ENCODE measurements at regions not wholly inside any gene's neighbourhood (a gene's known extent, or its start where the extent isn't known, plus 50 kb on each side); places are given as distances from the start of the nearest gene placed in this dataset.

DNA sequence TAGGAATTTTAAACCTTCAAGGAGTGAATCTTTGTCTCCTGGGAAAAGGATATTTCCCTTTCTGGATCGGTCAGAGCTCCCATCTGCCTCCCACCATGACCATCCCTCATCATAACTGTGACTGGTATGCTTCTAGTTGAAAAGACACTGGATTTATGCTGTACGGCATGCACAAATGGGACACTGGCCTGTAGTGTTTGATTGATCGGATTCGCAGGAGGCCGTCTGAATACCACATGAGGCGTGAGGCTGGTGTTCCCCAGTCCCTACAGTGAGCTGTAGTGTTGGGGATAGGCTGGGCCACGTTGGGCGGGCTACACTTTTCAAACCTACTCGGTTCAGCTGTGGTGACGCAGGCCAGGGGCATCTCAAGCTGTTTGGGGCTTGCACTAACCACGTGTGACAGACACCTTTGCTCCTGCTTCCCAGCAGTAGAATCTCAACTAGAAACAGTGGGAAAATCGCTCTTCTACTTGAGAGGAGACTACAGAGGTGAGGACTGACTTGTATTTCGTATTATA is 101.8 kb downstream of the MID1IP1 start:
- Histone ChIP-seq H3K79me2 (ENCODE audit: insufficient read depth, low read length) (no peaks in the 10 kb centered on the region), H3K9me3 (ENCODE audit: insufficient read depth, low read length) (no peaks in the 10 kb centered on the region), H3K27me3 (ENCODE audit: low read length) (no peaks in the 10 kb centered on the region), H3F3A (ENCODE audit: insufficient read depth) (no peaks in the 10 kb centered on the region), H4K20me1 (ENCODE audit: low read depth, low read length) (no peaks in the 10 kb centered on the region), H3K9me2 (replicated peaks; ENCODE audit: insufficient read depth, low read length) (no peaks in the 10 kb centered on the region), H3K9ac (ENCODE audit: low read length) (no peak overlapping the region), H2AFZ (ENCODE audit: low read depth, low read length, severe bottlenecking) (no peak overlapping the region), H3K36me3 (ENCODE audit: low read length) (no peaks in the 10 kb centered on the region), H3K4me2 (ENCODE audit: low read depth, low read length, poor library complexity, severe bottlenecking) (no peak overlapping the region), H3K4me3 (ENCODE audit: insufficient read depth, low read length, poor library complexity, severe bottlenecking) (no peak overlapping the region), H3K27ac (ENCODE audit: low read depth, low read length) (no peak overlapping the region)
- TF ChIP-seq, protein P1, sequence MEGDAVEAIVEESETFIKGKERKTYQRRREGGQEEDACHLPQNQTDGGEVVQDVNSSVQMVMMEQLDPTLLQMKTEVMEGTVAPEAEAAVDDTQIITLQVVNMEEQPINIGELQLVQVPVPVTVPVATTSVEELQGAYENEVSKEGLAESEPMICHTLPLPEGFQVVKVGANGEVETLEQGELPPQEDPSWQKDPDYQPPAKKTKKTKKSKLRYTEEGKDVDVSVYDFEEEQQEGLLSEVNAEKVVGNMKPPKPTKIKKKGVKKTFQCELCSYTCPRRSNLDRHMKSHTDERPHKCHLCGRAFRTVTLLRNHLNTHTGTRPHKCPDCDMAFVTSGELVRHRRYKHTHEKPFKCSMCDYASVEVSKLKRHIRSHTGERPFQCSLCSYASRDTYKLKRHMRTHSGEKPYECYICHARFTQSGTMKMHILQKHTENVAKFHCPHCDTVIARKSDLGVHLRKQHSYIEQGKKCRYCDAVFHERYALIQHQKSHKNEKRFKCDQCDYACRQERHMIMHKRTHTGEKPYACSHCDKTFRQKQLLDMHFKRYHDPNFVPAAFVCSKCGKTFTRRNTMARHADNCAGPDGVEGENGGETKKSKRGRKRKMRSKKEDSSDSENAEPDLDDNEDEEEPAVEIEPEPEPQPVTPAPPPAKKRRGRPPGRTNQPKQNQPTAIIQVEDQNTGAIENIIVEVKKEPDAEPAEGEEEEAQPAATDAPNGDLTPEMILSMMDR (IDR thresholded peaks at IDR 0.05; ENCODE audit: insufficient read depth, low read length, poor library complexity, severe bottlenecking), result no peak
- no peak for TF ChIP-seq EZH2phosphoT487 (conservative IDR thresholded peaks at IDR 0.05; ENCODE audit: low read length)

DNA sequence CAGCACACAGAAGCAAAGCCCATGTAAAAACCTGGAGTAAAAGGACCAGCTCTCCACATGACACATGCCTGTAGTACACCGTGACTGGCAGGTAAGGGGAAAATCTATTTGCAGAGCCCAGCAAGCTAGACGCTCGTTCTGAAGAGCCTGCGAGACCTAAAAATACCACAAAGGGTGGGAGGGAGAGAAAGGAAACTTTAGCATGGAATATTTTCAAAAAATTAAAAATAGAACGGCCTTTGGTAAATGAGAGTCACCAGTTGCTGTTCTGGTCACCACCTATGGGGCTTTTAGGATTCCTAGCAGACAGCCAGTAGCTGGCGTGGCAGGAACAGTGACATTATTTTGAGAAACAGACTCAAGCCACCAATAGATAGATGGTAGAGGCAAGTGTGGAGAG is 115.5 kb downstream of the MID1IP1 start:
- TF ChIP-seq, protein P1 (IDR thresholded peaks at IDR 0.05; ENCODE audit: insufficient read depth, low read length, poor library complexity, severe bottlenecking), result no peak
- TF ChIP-seq EZH2phosphoT487 (conservative IDR thresholded peaks at IDR 0.05; ENCODE audit: low read length), result no peak
- Histone ChIP-seq H3K9me3 (ENCODE audit: insufficient read depth, low read length) (no peaks in the 10 kb centered on the region), H3K27ac (ENCODE audit: low read depth, low read length) (no peak overlapping the region), H3K9me2 (replicated peaks; ENCODE audit: insufficient read depth, low read length) (no peaks in the 10 kb centered on the region), H3F3A (ENCODE audit: insufficient read depth) (no peaks in the 10 kb centered on the region), H4K20me1 (ENCODE audit: low read depth, low read length) (no peaks in the 10 kb centered on the region), H3K4me3 (ENCODE audit: insufficient read depth, low read length, poor library complexity, severe bottlenecking) (no peak overlapping the region), H3K79me2 (ENCODE audit: insufficient read depth, low read length) (no peaks in the 10 kb centered on the region), H2AFZ (ENCODE audit: low read depth, low read length, severe bottlenecking) (no peak overlapping the region), H3K4me2 (ENCODE audit: low read depth, low read length, poor library complexity, severe bottlenecking) (no peak overlapping the region), H3K36me3 (ENCODE audit: low read length) (no peaks in the 10 kb centered on the region), H3K9ac (ENCODE audit: low read length) (no peak overlapping the region), H3K27me3 (ENCODE audit: low read length) (no peaks in the 10 kb centered on the region)

DNA sequence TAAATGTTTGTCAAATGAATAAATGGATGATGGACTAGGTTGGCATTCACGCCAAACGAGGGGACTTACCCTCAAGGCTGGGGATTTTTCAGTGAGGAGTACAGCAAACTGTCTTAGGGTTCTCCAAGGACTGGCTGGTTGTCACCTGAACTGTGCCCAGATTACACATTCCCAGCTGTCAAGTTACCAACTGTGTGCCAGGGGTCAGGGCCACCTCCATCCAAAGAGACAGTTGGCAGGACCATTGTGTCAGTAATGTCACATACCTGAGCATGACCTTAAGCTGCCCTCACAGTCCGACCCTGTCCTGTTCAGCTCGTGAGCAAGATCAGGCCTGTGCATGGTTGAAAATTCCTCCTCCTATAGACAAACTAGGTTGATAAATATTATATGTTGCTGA is 116.7 kb downstream of the MID1IP1 start:
- TF ChIP-seq, protein P1 (IDR thresholded peaks at IDR 0.05; ENCODE audit: insufficient read depth, low read length, poor library complexity, severe bottlenecking), result no peak
- no peak for TF ChIP-seq EZH2phosphoT487 (conservative IDR thresholded peaks at IDR 0.05; ENCODE audit: low read length)
- H3K9me2 ChIP-seq (replicated peaks; ENCODE audit: insufficient read depth, low read length), result no peaks in the 10 kb centered on the region
- H3K36me3 ChIP-seq (ENCODE audit: low read length), result no peaks in the 10 kb centered on the region

More for the DNA sequence above, 116.7 kb downstream of the MID1IP1 start:
- Histone ChIP-seq H3K9ac (ENCODE audit: low read length) (no peak overlapping the region), H3K4me3 (ENCODE audit: insufficient read depth, low read length, poor library complexity, severe bottlenecking) (no peak overlapping the region), H2AFZ (ENCODE audit: low read depth, low read length, severe bottlenecking) (no peak overlapping the region), H3K4me2 (ENCODE audit: low read depth, low read length, poor library complexity, severe bottlenecking) (no peak overlapping the region), H3K79me2 (ENCODE audit: insufficient read depth, low read length) (no peaks in the 10 kb centered on the region), H3K27me3 (ENCODE audit: low read length) (no peaks in the 10 kb centered on the region), H3K9me3 (ENCODE audit: insufficient read depth, low read length) (no peaks in the 10 kb centered on the region), H3F3A (ENCODE audit: insufficient read depth) (no peaks in the 10 kb centered on the region), H3K27ac (ENCODE audit: low read depth, low read length) (no peak overlapping the region), H4K20me1 (ENCODE audit: low read depth, low read length) (no peaks in the 10 kb centered on the region)
